GM18861 (cell line): ENCODE measurements at regions not wholly inside any gene's neighbourhood (a gene's known extent, or its start where the extent isn't known, plus 50 kb on each side); places are given as distances from the start of the nearest gene placed in this dataset.

Experiments used
- ATAC-seq: cut with Tn5 transposase; IDR thresholded peaks from one replicate; pipeline ENCODE4 v1.9.1; 2021; ENCODE audit not compliant: unreplicated experiment

DNA sequence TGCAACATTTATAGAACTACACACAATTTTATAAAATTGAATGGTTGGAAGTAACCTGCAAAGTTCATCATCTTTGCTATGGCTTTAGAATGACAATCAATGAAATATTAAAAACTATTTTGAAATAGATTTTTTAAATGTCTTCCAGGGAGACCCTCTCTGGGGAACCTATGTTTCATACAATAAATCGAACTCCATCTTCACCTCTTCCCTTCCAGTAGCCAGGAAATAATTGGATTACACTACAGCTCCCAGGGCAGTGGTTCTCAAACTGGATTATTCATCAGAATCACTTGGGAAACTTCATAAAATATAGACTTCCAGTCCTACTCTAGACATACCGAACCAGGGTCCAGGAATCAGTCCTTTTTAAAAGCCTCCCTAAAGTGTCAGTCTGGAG, 328.4 kb downstream of the DUSP6 start:
- no peak for ATAC-seq

DNA sequence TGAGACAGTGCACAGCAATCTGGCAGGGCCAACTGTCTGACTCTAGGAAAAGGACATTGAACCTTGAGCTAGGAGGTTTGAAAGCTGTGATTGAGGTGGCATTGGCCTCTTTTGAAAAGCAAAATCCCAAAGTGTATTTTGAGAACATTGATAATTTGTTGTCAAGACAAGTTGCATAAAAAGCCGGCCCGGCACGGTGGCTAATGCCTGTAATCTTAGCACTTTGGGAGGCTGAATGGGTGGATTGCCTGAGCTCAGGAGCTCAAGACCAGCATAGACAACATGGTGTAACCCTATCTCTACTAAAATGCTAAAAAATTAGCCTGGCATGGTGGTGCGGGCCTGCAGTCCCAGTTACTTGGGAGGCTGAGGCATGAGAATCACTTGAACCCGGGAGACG, 331.6 kb downstream of the DUSP6 start:
- no peak for ATAC-seq

DNA sequence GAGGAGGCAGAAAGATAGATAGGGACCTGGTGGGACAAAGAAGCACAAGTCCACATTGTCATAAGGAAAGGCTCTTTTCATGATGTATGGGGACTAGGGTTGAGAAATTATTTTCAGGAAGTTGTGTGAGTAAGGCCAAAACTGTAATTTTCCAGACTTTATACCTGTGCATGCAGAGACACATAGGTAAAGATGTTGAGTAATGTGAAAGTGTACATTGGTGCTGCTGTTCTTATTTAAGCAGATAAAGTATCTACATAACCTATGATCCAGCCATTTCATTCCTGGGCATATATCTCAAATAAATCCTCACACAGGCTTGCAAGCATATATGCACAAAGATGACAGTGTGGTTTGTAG, 332.2 kb downstream of the DUSP6 start:
- ATAC-seq: no peak

DNA sequence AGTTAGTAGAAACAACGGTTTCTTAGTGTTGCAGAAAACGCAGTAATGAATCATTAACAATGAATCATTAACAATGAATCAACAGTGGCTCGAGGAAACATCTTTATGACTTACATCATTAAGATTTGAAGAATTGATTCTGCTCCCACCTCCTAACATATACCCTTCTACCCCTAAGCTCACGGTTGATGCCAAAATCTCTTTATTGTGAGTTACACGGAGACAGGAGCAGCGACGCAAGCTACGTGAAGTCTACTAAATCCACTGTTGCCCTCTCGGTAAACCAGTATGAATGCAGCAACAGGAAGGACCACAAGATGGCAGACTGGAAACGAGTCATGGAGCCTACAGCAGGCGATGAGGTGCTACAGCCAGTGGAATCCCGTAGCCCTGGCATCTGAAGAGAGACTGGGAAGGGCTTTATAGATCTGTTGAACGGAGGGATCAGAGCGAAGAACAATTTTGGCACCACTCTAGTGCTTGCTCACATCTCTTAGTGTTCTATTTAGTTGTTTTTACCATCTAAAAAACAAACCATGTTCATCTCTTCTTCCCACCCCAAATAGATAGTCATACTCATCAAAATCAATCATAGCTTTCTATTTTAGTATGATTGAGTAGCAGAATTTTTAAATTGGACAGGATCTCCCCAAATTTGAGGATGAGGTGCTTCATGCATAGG, 332.7 kb downstream of the DUSP6 start:
- peak; percentile 98 for ATAC-seq

DNA sequence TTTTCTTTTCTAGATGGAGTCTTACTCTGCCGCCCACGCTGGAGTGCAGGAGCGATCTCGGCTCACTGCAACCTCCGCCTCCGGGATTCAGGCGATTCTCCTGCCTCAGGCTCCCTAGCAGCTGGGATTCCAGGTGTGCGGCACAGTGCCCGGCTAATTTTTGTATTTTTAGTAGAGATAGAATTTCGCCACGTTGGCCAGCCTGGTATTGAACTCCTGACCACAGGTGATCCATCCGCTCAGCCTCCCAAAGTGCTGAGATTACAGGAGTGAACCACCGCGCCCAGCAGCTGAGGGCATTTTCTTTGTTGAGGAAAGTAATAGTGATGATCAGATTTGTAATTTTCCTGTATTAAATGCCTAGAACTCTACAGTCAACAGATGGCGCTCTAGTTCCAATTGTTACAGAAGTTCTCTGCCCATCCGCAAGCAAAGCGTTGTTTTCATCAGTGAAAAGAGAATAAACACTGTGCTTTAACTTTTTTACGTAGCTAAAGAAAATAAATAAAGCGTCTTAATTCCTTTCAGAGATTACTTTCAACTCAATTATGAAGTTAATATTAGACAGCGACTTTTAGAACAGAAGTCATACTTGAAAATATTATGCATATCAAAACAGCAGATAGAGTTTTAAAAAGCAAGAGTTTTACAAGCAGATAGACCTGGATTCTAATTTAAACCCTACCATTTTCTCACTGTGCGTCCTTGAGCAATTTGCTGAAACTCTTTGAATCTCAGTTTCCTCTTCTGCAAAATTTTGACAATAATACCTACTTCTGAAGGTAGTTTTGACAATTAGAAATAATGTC, 335.1 kb downstream of the DUSP6 start:
- peak; percentile 50 for ATAC-seq

DNA sequence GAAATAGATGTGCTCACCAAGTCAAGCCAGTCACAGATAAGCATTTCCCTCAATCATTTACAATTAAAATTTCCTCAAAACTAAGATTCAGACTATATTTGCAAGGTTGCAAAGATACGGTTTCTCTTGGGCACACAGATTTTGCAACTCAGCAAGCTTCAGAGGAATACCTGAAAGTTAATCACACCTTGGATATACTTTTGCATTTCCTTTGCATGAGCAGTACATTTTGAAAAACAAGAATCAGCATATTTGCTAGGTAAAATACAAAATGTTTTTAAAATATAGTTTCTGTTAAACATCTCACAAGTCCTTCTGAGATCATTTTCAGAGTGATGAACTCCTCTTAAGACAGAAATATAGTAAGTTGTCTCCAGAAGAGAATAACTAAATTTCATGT, 336.9 kb downstream of the DUSP6 start:
- no peak for ATAC-seq

DNA sequence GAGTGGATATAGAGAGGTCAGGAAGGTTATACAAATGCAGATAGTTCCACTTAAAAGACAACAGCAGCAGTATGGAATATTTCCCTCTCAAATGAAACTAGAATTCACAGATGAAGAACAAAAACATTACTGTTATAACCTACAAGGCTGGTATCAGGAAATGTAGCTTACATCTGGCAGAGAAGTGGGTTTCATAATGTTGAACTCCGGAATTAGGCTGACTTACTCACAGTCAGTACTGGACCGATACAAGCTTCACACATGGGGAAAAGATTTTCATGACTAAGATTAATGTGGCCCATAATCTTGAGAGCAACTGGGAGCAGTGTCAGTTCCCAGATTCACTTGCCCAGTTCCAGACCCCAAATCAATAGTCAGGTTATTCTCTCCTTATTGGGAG, 353.9 kb downstream of the DUSP6 start:
- ATAC-seq: no peak

DNA sequence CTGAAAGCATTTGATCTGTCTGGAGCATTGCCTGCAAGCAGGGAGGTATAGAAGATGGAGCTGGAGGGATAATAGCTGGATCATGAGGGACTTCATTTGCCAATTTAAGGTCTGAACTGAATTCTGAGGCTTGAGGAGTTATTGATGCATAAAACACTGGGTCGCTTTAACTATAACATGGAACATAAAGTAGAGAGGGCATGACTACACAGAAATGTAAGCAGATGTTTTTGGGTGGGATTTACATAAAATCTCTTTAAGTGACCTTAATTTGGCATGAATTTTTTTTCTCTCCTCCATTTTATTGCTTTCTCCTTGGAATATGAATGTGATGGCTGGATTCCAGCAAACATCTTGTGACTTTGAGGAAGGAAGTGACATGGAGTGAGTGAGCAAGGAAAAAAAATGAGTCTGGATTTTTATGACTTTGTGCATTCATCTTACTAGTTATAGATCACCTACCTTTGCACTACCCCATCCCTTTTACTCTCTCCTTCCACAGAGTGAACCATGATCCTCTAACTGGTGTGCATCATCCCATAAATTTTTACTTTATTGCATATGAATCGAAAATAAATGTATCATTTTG, 356.0 kb downstream of the DUSP6 start:
- no peak for ATAC-seq

DNA sequence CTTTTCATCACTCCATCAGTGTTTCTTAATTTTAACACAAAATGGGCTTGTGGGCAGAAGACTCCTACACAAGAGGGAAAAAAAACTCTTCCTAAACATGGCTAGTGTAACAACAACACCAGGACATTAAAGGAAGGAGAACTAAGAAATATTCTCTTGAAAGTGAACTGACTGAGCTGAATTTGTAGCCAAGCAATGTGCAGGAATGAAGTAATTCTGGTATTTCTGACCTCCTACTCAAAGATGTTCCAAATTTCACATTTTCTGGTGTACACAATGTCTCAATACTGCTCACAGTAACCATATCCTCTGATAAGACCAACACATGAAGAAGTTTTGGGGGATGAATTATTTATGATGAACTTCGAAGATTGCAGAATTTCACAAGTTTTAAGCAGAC, 357.3 kb downstream of the DUSP6 start:
- no peak for ATAC-seq

DNA sequence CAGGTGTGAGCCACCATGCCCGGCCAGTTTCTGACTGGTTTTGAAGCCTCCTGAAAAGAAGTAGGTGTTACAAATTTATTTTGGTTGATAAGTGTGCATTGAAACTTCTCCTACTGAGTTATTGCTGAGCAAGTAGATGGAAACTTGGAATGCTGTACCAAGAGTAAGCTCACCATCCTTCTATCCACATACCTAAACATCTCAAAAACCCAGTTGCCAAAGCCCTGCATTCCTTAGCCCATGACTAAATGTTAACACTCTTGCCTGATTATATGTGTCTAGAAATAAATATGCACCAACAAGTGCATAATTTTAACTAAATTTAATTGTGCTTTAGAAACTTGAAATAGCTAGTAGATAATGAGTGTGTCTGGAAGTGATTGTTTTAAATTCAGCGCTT, 357.8 kb downstream of the DUSP6 start:
- ATAC-seq: no peak

DNA sequence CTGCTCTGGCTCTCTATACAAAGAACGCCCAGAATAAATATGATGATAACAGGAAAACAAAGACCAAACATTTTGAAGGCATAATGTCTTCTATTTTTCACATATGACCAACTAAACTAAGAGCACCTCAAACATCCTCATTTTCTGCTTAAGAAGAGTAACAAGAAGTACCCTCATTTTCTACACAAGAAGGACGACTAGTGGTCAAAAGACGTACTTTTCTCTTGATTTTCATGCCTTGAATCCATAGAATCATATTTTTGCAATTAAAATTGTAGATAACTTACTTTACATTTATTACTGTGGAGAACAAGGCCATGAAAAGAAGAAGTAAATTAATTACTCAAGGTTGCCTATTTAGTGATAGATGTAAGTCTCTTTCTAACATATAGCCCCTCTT, 358.6 kb downstream of the DUSP6 start:
- peak; percentile 62 for ATAC-seq

DNA sequence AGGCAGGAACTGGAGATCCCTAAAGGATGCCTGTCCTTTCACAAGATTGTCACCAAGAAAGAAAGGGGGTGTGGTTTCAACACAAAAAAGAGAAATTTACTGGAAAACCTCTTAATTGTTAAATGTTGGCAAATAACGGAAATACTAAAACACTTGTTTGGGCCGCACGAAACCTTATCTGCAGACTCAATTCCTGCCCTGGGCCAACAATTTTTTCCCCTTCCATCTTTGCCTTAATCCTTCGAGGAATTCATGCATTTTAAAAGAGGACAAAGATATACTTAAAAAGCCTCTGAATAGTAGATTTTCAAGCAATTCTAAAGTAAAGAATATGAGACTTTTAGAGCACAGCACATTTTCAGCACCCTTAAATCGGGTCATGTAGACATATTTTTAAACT, 366.2 kb downstream of the DUSP6 start:
- ATAC-seq: no peak

DNA sequence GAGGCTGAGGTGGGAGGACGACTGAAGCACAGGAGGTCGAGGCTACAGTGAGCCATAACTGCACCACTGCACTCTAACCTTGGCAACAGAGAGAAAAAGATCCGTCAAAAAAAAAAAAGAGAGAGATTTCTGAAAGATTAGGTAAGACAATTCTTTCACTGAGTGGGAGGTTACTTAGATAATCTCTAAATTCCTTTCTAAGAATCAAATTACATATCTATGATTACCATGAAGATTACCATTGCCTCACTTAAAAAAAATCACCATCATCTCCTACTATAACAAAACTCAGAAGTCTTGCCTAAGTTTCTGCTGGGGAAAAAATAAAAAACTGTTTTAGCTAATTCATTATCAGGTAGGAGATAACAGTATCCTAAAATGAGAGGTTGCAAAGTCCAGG, 366.7 kb downstream of the DUSP6 start:
- ATAC-seq: no peak

DNA sequence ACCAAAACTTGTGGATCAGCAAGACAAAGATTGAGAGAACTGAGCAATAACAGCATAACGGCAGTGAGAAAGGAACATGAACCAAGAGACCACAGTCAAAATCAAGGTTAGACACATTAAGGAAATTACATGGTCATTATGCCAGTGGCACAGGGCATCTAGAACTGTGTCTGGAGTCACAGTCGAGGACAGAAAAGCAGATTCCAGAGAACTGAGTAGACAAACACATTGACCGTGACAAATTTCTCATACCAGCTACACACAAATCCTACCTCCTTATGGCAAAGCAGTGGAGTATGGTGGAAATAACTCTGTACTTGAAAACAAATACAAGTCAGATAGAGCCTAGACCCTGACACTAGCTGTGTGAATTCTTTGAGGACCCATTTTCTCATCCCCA, 367.3 kb downstream of the DUSP6 start:
- no peak for ATAC-seq

DNA sequence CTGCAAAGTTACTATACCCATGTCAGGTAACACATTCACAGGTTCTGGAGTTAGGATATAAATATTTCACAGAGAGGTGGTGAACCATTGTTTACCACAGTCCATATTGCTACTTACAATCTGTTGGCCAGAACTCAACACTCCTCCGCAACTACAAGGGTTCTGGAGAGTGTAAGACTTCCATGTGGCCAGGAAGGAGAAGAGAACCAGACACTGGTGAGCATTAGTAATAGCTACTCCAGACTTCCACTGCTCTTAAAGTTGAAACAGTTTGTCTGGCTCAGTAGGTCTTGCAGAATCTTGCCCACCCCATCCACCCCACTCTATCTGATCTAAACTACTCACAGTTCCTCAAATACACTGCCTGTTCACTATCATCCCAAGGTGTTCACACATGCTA, 369.6 kb downstream of the DUSP6 start:
- ATAC-seq: no peak

DNA sequence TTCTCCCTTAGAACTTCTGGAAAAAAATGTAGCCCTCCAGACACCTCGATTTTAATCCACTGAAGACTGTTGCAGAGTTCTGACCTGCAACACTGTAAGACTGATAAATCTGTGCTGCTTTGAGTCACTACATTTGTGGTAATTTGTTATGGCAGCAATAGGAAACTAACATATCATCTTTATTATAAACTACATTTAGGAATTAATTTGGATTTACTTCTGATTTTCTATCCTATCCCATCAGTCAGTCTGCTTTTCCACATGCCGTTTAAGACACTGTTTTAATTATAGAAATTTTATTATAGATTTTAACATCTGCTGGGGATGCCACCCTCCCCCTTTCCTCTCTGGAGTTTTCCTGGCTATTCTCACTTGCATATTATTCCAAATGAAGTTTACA, 375.2 kb downstream of the DUSP6 start:
- ATAC-seq: no peak

DNA sequence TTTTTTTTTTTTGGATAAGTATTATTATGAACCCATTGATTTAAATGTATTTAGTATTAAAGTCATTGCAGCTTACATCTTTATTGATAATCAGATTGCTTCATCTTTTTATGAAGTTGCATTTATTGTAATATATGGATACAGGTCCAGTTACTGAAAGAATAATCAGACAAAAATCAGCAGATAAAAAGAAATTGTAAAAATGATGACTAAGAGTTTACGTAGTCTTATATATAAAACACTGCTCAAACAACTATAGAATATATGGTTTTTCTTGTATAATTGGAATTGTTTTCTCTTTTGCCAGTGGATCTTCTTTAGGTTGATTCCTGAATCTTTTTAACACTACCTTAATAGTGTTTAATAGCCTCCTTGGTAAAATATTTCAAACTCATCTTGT, 378.3 kb downstream of the DUSP6 start:
- no peak for ATAC-seq

DNA sequence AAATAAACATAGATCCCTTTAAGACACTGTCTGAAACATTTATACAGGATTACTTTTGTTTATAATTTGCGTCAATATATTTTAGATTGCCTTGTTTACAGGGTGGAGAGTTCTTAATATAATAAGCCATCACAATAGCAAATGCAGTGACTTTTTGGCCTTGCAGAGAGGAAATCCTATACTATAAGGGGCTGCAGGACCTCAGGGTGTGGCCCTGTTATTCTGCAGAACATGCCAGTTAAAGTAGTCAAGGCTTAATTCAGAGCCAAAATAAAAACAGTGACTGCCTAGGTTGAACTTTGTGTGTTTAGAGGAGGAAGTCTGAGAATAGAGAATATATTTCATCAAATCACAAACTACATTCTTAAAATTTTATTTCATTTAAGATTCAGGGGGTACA, 381.6 kb downstream of the DUSP6 start:
- no peak for ATAC-seq

DNA sequence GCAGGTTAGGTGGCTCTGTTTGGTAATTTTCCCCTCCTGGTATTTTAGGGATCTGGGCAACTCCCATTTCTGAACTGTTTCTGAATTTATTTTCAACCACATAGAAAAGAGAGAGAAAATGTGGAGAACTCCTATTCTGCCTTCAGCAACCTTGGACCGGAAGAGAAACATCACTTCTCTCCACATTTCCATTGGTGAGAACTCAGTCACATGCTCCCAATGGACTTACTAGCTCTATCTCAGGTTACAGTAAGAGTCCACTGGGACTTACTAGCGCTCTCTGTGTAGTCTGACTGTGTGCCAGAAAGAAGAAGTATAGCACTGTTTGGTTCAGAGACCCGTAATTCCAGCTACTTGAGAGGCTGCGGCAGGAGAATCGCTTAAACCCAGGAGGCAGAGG, 383.2 kb downstream of the DUSP6 start:
- no peak for ATAC-seq

DNA sequence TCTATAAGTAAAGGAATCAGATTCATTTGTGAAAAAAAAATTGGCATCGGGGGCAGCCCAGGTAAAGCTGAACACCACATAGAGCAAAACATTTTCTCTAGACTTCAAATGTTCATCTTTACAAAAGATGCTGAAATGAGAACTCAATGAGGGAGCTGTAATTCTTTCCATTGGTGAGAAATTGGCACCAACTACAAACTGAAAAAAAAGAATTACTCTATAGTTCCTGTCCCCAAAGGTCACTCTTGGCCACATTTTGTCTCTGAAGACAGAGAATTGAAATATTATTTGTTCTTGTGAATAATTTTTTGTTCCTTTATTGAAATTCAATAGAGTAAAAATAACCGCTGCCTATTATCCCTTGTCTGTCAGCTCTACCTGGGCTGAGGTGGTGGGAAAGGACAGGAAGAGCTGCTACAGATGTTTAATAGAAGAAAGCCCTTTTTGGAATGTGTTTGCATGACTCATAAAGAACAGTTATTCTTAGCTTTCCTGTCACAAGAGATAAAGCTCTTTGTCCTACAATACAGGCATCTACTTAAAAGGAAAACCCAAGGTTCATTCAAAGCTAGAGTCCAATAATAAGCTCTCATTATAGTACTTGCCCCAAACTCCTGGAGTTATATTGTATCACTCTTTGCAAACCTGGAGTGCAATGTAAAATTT, 380.1 kb upstream of the KITLG start:
- no peak for ATAC-seq

DNA sequence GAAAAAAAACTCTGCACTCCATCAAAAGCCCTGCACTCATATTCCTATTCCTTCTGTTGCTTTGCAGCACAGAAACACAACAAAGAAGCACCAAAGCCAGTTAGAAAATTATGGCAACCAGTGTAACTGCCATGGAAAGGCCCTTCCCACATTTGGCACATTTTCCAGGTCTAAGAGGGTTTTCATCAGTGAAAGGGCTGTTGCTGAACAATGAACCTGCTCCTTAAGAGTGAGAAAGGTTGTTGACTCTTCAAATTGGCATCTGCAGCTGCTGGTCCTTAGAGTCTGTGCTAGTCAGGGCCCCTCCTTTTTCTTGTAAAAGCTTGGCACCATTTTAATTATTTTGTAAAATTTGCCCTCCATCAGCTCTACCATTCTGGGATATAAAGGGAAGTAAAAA, 378.7 kb upstream of the KITLG start:
- no peak for ATAC-seq

DNA sequence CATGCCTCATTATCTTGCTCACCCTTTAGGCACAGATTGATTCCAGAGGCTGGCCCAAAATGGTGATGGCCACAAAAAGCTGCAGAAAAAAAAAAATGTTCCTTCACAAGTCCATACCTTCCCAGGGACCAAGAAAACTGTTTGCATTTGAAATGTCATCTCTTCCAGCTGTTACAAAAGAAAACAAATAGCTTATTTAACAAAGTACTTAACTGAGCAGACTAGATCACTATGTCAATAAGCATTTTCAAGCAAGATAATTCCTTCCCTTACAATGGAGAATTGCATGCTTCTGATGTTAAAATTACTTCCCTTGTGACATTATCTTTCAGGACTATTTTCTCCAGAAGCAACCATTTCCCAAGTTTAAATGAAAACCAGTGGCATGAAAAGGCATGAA, 377.9 kb upstream of the KITLG start:
- ATAC-seq: no peak
